Activated T-helper 2 cell treated with anti-CD3 and anti-CD28 coated beads, Interferon-gamma antibody, Interleukin-2, Interleukin-4, amounts not matched to agents 10 μg/mL and 5 μg/mL and 100 μg/mL, durations not matched to agents 14 hours and 24 hours and 36 hours (primary cell): ENCODE measurements at regions not wholly inside any gene's neighbourhood (a gene's known extent, or its start where the extent isn't known, plus 50 kb on each side); places are given as distances from the start of the nearest gene placed in this dataset.
"Not testable (repeated sequence)": the region's sequence is repeated elsewhere in the genome, so short reads cannot be mapped to it uniquely, and the experiment has no call there.

Experiments
- DNase-seq: peaks from one replicate; pipeline ENCODE4 v3.0.0; 2021; ENCODE audit warnings: low spot score
- H3K27ac Mint-ChIP-seq: one replicate; pipeline ENCODE4 v1.8.0; 2021; ENCODE audit warnings: mixed read lengths
- H3K27me3 Mint-ChIP-seq: one replicate; pipeline ENCODE4 v1.8.0; 2021; ENCODE audit warnings: low read depth, mixed read lengths
- H3K36me3 Mint-ChIP-seq: one replicate; pipeline ENCODE4 v1.8.0; 2021; ENCODE audit warnings: low read depth, mixed read lengths
- H3K4me1 Mint-ChIP-seq: one replicate; pipeline ENCODE4 v1.8.0; 2021; ENCODE audit warnings: low read depth, mixed read lengths
- H3K4me3 Mint-ChIP-seq: one replicate; pipeline ENCODE4 v1.8.0; 2021; ENCODE audit warnings: low read depth, mild to moderate bottlenecking, moderate library complexity, mixed read lengths
- H3K9me3 Mint-ChIP-seq: one replicate; pipeline ENCODE4 v1.8.0; 2021; ENCODE audit warnings: mixed read lengths
- intact Hi-C: fragments of 100-400 bp; cut with micrococcal nuclease; formaldehyde crosslinking; loops from one replicate; pipeline ENCODE4 v1.15.1; 2023

GRCh38 chr1:176323472-176323871 is 116.4 kb upstream of the COP1 start:
- Mint-ChIP-seq H3K9me3 (no peaks in the 10 kb centered on the region), H3K27me3 (no peaks in the 10 kb centered on the region), H3K4me3 (no peak overlapping the region), H3K27ac (no peak overlapping the region), H3K4me1 (no peaks in the 10 kb centered on the region), H3K36me3 (no peaks in the 10 kb centered on the region)
- no peak for DNase-seq
- intact Hi-C loops = no loop called here

- no peak overlapping the region for H3K27ac Mint-ChIP-seq
- H3K9me3 Mint-ChIP-seq = no peaks in the 10 kb centered on the region
- DNase-seq = no peak
- H3K36me3 Mint-ChIP-seq = no peaks in the 10 kb centered on the region
- no peaks in the 10 kb centered on the region for H3K4me1 Mint-ChIP-seq
- H3K4me3 Mint-ChIP-seq = no peak overlapping the region
- no peaks in the 10 kb centered on the region for H3K27me3 Mint-ChIP-seq
- intact Hi-C loops = no loop called here
Observed at GRCh38 chr1:176315519-176316220, 108.6 kb upstream of the COP1 start.

DNA sequence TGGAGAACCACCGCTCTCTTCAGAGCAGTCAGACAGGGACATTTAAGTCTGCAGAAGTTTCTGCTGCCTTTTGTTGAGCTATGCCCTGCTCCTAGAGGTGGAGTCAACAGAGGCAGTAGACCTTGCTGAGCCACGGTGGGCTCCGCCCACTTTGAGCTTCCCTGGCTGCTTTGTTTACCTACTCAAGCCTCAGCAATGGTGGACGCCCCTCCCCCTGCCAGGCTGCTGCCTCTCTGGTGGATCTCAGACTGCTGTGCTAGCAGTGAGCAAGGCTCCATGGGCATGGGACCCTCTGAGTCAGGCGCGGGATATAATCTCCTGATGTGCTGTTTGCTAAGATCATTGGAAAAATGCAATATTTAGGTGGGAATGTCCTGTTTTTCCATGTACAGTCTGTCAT is 89.5 kb upstream of the COP1 start:
- H3K4me1 Mint-ChIP-seq, H3K4me3 Mint-ChIP-seq, H3K27ac Mint-ChIP-seq, DNase-seq, intact Hi-C loops, H3K27me3 Mint-ChIP-seq, H3K36me3 Mint-ChIP-seq: not testable (repeated sequence)
- H3K9me3 Mint-ChIP-seq = peaks cover 20% of the 10 kb centered on the region

- H3K36me3 Mint-ChIP-seq = no peaks in the 10 kb centered on the region
- intact Hi-C loops = no loop called here
- peaks cover 12% of the 10 kb centered on the region for H3K9me3 Mint-ChIP-seq
- no peak overlapping the region for H3K27ac Mint-ChIP-seq
- no peaks in the 10 kb centered on the region for H3K27me3 Mint-ChIP-seq
- H3K4me3 Mint-ChIP-seq = no peak overlapping the region
- no peaks in the 10 kb centered on the region for H3K4me1 Mint-ChIP-seq
- DNase-seq = no peak
Observed at GRCh38 chr1:176285996-176286395, 78.9 kb upstream of the COP1 start.

GRCh38 chr1:176271572-176271971 is 64.5 kb upstream of the COP1 start:
- no peaks in the 10 kb centered on the region for H3K36me3 Mint-ChIP-seq

More at GRCh38 chr1:176271572-176271971, 64.5 kb upstream of the COP1 start:
- intact Hi-C loops = no loop called here
- no peaks in the 10 kb centered on the region for H3K4me1 Mint-ChIP-seq
- no peaks in the 10 kb centered on the region for H3K9me3 Mint-ChIP-seq
- H3K27ac Mint-ChIP-seq = no peak overlapping the region
- H3K27me3 Mint-ChIP-seq = no peaks in the 10 kb centered on the region
- no peak for DNase-seq
- H3K4me3 Mint-ChIP-seq = no peak overlapping the region
